B cell (primary cell): ENCODE measurements at regions not wholly inside any gene's neighbourhood (a gene's known extent, or its start where the extent isn't known, plus 50 kb on each side); places are given as distances from the start of the nearest gene placed in this dataset. TPM values are rescaled to one million over a fixed set of nuclear protein-coding genes. Genes with fewer than 3 reads are reported as not detected.

ENCODE experiments used
- ATAC-seq: fragments of 200-7000 bp; cut with Tn5 transposase; one replicate; pipeline ENCODE4 v1.10.0; 2021; ENCODE audit warnings: low read depth, mild to moderate bottlenecking, moderate number of reproducible peaks, moderate library complexity
- CTCF ChIA-PET: fragments of 350-600 bp; sonication (Branson Sonifier 250); formaldehyde crosslinking; loops from one replicate; lab custom pipeline; 2021; ENCODE audit warnings: antibody characterized with exemption, inconsistent platforms; lab: Charles Lee
- POLR2A ChIA-PET: fragments of 350-600 bp; sonication (Branson Sonifier 250); formaldehyde crosslinking; loops from one replicate; lab custom pipeline; 2021; ENCODE audit warnings: antibody characterized with exemption; lab: Charles Lee
- DNase-seq: peaks from one replicate; pipeline ENCODE4 v3.0.0; 2013
- H2AFZ ChIP-seq: 2 replicates; pipeline ENCODE4 v1.6.1; 2012; ENCODE audit warnings: mild to moderate bottlenecking, low read depth, low read length; ENCODE audit not compliant: insufficient read depth, poor library complexity, severe bottlenecking
- H3K27ac ChIP-seq, 2 donors: 1 replicate in 1 of 2; 2 replicates in 1 of 2; pipeline ENCODE4 v1.5.1; 2012 to 2013; ENCODE audit warnings: low read length in 2 of 2, mild to moderate bottlenecking in 2 of 2, moderate library complexity in 1 of 2
- H3K27me3 ChIP-seq, 4 experiments: fragments of 200-600 bp in 1 of 4; sonication (generic) in 1 of 4; replicated peaks in 1 of 4; 1 replicate in 2 of 4; 2 replicates in 2 of 4; pipeline versions ENCODE4 v1.6.1 to v1.7.0; 2013 to 2016; ENCODE audit warnings: low read length in 3 of 4, mild to moderate bottlenecking in 2 of 4, mixed read lengths in 1 of 4, moderate library complexity in 1 of 4; ENCODE audit not compliant: insufficient read depth in 4 of 4, control insufficient read depth in 3 of 4; ENCODE audit errors: control extremely low read depth in 1 of 4
- H3K36me3 ChIP-seq, 2 experiments: replicated peaks in 1 of 2; 1 replicate in 1 of 2; 2 replicates in 1 of 2; pipeline versions ENCODE4 v1.6.1 to v1.7.1; 2013; ENCODE audit warnings: low read length in 1 of 2; ENCODE audit not compliant: insufficient read depth in 2 of 2, control insufficient read depth in 1 of 2; ENCODE audit errors: control extremely low read depth in 1 of 2, extremely low read depth in 1 of 2
- H3K4me1 ChIP-seq, 2 donors: fragments of 200-600 bp in 1 of 2; sonication (generic) in 1 of 2; 1 replicate in 1 of 2; 2 replicates in 1 of 2; pipeline versions ENCODE4 v1.5.1 to v1.6.1; 2013 to 2017; ENCODE audit warnings: low read length in 2 of 2; ENCODE audit not compliant: control insufficient read depth in 2 of 2, insufficient read depth in 2 of 2
- H3K4me2 ChIP-seq: replicated peaks from 2 replicates; pipeline ENCODE3; 2012; ENCODE audit warnings: mild to moderate bottlenecking, low read depth, low read length; ENCODE audit not compliant: poor library complexity, severe bottlenecking
- H3K4me3 ChIP-seq, 5 experiments: fragments of 200-600 bp in 1 of 5; sonication (generic) in 1 of 5; 1 replicate in 3 of 5; 2 replicates in 2 of 5; pipeline versions ENCODE4 v1.5.1 to v1.7.0; 2011 to 2016; ENCODE audit warnings: low read length in 4 of 5, mild to moderate bottlenecking in 4 of 5, low read depth in 2 of 5, control low read depth in 1 of 5, moderate library complexity in 1 of 5; ENCODE audit not compliant: insufficient read depth in 1 of 5; ENCODE audit errors: control extremely low read depth in 1 of 5, extremely low read depth in 1 of 5
- H3K79me2 ChIP-seq: fragments of 200-600 bp; sonication (generic); one replicate; pipeline ENCODE4 v1.6.0; 2016; ENCODE audit warnings: low read length; ENCODE audit not compliant: control insufficient read depth, insufficient read depth
- H3K9ac ChIP-seq: fragments of 200-600 bp; sonication (generic); 2 replicates; pipeline ENCODE4 v1.6.1; 2017; ENCODE audit warnings: mild to moderate bottlenecking, low read length, moderate library complexity
- H3K9me3 ChIP-seq, 3 donors: one replicate each; pipeline versions ENCODE4 v1.6.1 to v1.7.1; 2013; ENCODE audit warnings: low read length in 2 of 3; ENCODE audit not compliant: control insufficient read depth in 2 of 3, insufficient read depth in 1 of 3; ENCODE audit errors: control extremely low read depth in 1 of 3
- H4K20me1 ChIP-seq: 2 replicates; pipeline ENCODE4 v1.6.0; 2012; ENCODE audit warnings: mild to moderate bottlenecking, low read length; ENCODE audit not compliant: insufficient read depth, control insufficient read depth, poor library complexity, severe bottlenecking
- H3K27ac Mint-ChIP-seq: one replicate; pipeline ENCODE4 v1.8.0; 2021; ENCODE audit warnings: mixed read lengths
- H3K27me3 Mint-ChIP-seq: one replicate; pipeline ENCODE4 v1.8.0; 2021; ENCODE audit warnings: mixed read lengths
- H3K4me1 Mint-ChIP-seq: one replicate; pipeline ENCODE4 v1.8.0; 2021; ENCODE audit warnings: mixed read lengths
- H3K4me3 Mint-ChIP-seq: one replicate; pipeline ENCODE4 v1.8.0; 2021; ENCODE audit warnings: mixed read lengths
- H3K9me3 Mint-ChIP-seq: one replicate; pipeline ENCODE4 v1.8.0; 2022; ENCODE audit warnings: mixed read lengths; ENCODE audit not compliant: insufficient read depth
- CTCF ChIP-seq: fragments of 200-600 bp; IDR thresholded peaks from one replicate; pipeline ENCODE4 v1.8.0; 2022; ENCODE audit warnings: antibody characterized with exemption, mild to moderate bottlenecking
- EZH2 ChIP-seq: IDR thresholded peaks from 2 replicates; pipeline ENCODE4 v1.6.1; 2012; ENCODE audit warnings: borderline replicate concordance, low read depth, mild to moderate bottlenecking, moderate library complexity, low read length; ENCODE audit not compliant: insufficient read depth, poor library complexity, severe bottlenecking
- WGBS: methylation state at CpG from one replicate; pipeline ENCODE4 v1.1.5; 2013; ENCODE audit warnings: missing lambda C conversion rate; ENCODE audit not compliant: insufficient coverage; 5-methylcytosine and 5-hydroxymethylcytosine counted together
- intact Hi-C: fragments of 100-400 bp; cut with micrococcal nuclease; formaldehyde crosslinking; loops from one replicate; pipeline ENCODE4 v1.10.0; 2022
- small RNA-seq: library from RNA; depleted of rRNA; stranded (forward); fragments of <200 nt; gene quantifications from one replicate; pipeline ENCODE3, GENCODE V24; 2012; ENCODE audit warnings: low replicate concordance, low read depth; ENCODE audit not compliant: insufficient read length

DNA sequence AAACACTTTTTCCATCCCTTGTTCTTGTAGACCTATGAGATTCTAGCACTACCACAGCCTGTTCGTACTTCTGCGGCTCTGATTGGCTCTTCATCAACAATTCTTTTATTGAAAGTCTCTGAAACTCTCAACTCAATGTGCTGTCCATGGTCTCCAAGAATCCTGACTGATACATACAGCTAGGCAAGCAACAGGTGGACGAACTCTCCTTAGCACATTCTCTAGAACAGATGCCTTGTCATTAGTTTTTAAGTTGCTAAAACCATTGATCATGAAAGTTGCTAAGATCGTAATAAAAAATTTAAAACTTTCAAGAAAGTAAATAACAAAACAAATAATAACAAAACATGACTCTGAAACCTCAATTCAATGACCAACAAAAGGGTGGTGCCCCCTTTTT, 210.5 kb downstream of the EPHA4 start:
- CTCF ChIA-PET = interaction anchor here (0.9 kb wide), 1 partner anchor 17 kb away, joined by 3 read pairs; no protein-coding TSS in a partner anchor
- Histone ChIP-seq H3K4me3 (no peak overlapping the region), H3K27me3 (peaks cover 0 to 4% (median 0%) of the 10 kb centered on the region in 4 experiments), H3K9me3 (no peaks in the 10 kb centered on the region), H4K20me1 (no peaks in the 10 kb centered on the region), H2AFZ (no peak overlapping the region), H3K27ac (no peak overlapping the region), H3K4me1 (no peaks in the 10 kb centered on the region), H3K79me2 (no peaks in the 10 kb centered on the region), H3K4me2 (no peak overlapping the region), H3K9ac (no peak overlapping the region), H3K36me3 (no peaks in the 10 kb centered on the region)
- peaks cover 4% of the 10 kb centered on the region for H3K27me3 Mint-ChIP-seq
- intact Hi-C loops = no loop called here
- H3K27ac Mint-ChIP-seq = no peak overlapping the region
- no peak for DNase-seq
- H3K4me1 Mint-ChIP-seq = no peaks in the 10 kb centered on the region
- H3K9me3 Mint-ChIP-seq = no peaks in the 10 kb centered on the region
- H3K4me3 Mint-ChIP-seq = no peak overlapping the region
- WGBS = 96% methylated on average over 4 of the region's 4 CpGs
- TF ChIP-seq CTCF (no peak), EZH2 (no peak)
- POLR2A ChIA-PET = no interaction called here
- ATAC-seq = no peak

GRCh38 chr2:221364672-221365071, 207.4 kb downstream of the EPHA4 start:
- no peak overlapping the region for H3K4me2 ChIP-seq
- no peak overlapping the region for H3K27ac Mint-ChIP-seq
- H3K27me3 ChIP-seq = no peaks in the 10 kb centered on the region
- no peaks in the 10 kb centered on the region for H3K9me3 ChIP-seq
- no peaks in the 10 kb centered on the region for H3K9me3 Mint-ChIP-seq
- H3K79me2 ChIP-seq = no peaks in the 10 kb centered on the region
- H4K20me1 ChIP-seq = no peaks in the 10 kb centered on the region
- H3K4me3 ChIP-seq = no peak overlapping the region
- ChIA-PET CTCF (no interaction called here), POLR2A (no interaction called here)
- H3K36me3 ChIP-seq = no peaks in the 10 kb centered on the region
- no peaks in the 10 kb centered on the region for H3K4me1 Mint-ChIP-seq
- intact Hi-C loops = no loop called here
- TF ChIP-seq CTCF (no peak), EZH2 (no peak)
- no peaks in the 10 kb centered on the region for H3K4me1 ChIP-seq
- 100% methylated on average over 1 of the region's 3 CpGs for WGBS
- ATAC-seq = no peak
- DNase-seq = no peak
- H3K27me3 Mint-ChIP-seq = peaks cover 6% of the 10 kb centered on the region
- H3K27ac ChIP-seq = no peak overlapping the region
- H3K9ac ChIP-seq = no peak overlapping the region
- H3K4me3 Mint-ChIP-seq = no peak overlapping the region
- H2AFZ ChIP-seq = no peak overlapping the region

Small RNA genes in the stretch of these regions (small RNA-seq; reads per million reads assigned to genes)
- gene AC011233.1 (not detected), gene MIR4268 (not detected)
